GM18511 (cell line): ENCODE measurements at regions not wholly inside any gene's neighbourhood (a gene's known extent, or its start where the extent isn't known, plus 50 kb on each side); places are given as distances from the start of the nearest gene placed in this dataset.
A peak's percentile ranks its signal among the peaks of the same experiment; 100 is the strongest.
"Not testable (repeated sequence)": the region's sequence is repeated elsewhere in the genome, so short reads cannot be mapped to it uniquely, and the experiment has no call there.

ENCODE experiments used
- ATAC-seq: cut with Tn5 transposase; IDR thresholded peaks from one replicate; pipeline ENCODE4 v1.9.1; 2021; ENCODE audit warnings: mild to moderate bottlenecking, moderate library complexity; ENCODE audit not compliant: unreplicated experiment

DNA sequence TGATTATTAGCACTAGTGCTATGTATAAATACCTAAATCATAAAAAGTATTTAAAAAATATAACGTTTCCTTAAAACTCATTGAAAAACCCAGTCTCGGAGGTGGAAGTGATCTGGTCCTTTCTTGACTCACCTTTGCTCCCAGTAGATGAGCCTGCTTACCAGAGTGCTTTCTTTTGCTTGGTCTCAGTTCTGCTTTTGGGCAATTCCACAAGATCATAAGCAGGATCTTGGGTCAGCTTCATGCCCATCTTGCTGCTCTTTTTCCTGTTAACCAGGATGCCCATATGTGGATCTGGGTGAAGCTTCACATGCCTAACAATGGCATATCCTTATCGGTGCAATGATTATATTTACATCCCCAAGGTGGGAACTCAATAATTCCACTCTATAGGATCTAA, 332.1 kb upstream of the FAM98A start:
- ATAC-seq, result no peak

- peak; percentile 94 for ATAC-seq
Measured at GRCh38 chr2:33929467-33929866, 330.4 kb upstream of the FAM98A start.

- no peak for ATAC-seq
Measured at GRCh38 chr2:33927756-33928155, 328.7 kb upstream of the FAM98A start.

GRCh38 chr2:33925311-33925710, 326.2 kb upstream of the FAM98A start:
- ATAC-seq, result no peak

- ATAC-seq, result no peak
Measured at GRCh38 chr2:33924586-33925169, 325.6 kb upstream of the FAM98A start.

GRCh38 chr2:33917252-33917651, 318.2 kb upstream of the FAM98A start:
- no peak for ATAC-seq

- no peak for ATAC-seq
Measured at GRCh38 chr2:33913071-33913616, 314.0 kb upstream of the FAM98A start.

DNA sequence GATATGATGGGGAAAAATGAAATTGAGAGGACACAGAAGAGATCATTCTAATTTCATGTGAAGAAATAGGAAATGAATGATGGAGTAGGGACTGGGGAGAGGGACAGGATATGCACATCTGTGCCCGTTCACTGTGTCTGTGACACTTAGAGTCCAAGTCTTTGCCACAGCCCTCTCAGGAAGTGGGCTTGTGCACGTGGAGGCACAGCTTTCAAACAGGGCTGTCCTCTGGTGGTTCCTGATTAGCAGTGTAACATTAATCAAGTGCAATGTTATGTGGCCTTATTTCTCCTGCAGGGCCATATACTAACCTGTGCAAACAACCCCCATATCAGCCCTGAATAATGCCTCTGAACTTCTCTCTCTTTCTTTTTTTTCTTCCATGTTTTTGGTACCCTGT, 312.2 kb upstream of the FAM98A start:
- no peak for ATAC-seq

DNA sequence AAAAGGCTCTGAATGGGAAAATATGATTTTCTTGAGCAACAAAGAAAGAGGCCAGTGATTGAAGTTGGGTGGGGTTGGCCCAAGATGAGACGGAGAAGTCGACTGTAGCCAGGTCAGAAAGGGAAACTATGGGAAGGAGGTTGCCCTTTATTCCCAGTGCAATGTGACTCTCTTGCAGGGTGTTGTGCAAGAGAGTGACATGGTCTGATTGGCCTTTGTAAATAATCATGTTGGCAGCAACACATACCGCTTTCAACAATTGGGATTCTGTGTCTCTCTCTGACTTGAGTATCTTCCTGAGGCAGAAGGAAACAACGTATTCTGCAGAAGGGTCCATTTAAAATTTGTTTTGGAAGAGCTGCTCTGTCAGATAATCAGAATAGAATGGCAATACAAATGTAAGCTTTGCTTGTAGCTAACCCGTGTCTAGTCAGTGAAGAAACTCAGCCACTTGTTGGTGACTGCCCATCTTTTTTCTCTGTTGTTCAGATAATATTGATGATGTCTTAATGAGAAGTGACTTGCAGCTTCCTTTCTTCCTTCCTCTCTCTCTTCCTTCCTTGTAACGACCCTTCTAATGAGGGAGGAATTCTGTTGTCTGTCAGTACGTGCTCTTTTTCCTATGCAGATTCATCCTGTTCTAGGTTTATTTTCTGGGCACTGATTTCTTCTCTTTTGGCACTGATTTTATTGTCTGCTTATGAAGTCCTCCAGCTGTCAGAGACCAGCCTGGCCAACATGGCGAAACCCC, 311.0 kb upstream of the FAM98A start:
- ATAC-seq, result no peak

DNA sequence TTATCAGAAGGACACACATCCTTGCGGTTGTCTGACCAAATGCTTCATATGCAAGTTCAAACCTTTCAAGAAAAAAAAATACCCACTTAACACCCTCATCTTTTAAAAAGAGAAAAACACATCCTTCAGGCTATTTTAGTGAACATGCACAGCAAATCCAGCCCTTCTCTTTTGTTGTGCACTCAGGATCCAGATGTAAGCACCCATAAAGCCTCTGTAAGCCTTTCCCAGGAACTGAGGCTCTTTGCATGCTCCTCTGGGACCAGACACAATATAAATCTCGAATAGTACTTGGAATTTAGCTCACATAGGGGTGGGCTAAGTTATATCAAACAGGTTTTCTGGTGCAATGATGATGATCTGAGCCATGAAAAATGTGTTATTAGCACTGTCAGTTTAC, 308.8 kb upstream of the FAM98A start:
- no peak for ATAC-seq

GRCh38 chr2:33906129-33906528, 307.0 kb upstream of the FAM98A start:
- not testable (repeated sequence) for ATAC-seq

DNA sequence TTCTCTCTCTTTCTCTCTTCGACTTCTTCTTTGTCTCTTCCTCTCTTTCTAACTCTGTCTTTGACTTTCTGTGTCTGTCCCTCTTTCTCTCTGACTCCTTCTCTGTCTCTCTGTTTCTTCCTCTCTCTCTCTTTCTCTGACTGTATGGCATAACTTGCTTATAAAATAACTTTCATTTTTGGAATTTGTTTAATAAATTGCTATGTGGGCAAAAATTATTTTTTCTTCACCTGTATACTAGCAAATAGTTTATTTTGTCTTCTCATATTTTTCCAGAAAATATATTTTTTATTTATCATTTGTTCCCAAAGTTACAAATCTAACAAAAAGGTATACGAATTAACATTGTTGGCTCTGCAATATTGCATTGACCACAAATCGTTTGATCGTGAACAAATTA, 305.7 kb upstream of the FAM98A start:
- no peak for ATAC-seq

DNA sequence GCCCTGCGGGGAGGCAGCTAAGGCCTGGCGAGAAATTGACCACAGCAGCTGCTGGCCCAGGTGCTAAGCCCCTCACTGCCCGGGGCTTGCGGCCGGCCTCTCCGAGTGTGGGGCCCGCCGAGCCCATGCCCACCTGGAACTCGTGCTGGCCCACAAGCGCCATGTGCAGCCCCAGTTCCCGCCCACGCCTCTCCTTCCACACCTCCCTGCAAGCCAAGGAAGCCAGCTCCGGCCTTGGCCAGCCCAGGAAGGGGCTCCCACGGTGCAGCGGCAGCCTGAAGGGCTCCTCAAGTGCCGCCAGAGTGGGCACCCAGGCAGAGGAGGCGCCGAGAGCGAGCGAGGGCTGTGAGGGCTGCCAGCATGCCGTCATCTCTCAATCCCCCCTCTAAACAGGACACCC, 304.6 kb upstream of the FAM98A start:
- ATAC-seq, result no peak

- no peak for ATAC-seq
Measured at GRCh38 chr2:33903215-33903614, 304.1 kb upstream of the FAM98A start.

GRCh38 chr2:33900610-33901009, 301.5 kb upstream of the FAM98A start:
- no peak for ATAC-seq

DNA sequence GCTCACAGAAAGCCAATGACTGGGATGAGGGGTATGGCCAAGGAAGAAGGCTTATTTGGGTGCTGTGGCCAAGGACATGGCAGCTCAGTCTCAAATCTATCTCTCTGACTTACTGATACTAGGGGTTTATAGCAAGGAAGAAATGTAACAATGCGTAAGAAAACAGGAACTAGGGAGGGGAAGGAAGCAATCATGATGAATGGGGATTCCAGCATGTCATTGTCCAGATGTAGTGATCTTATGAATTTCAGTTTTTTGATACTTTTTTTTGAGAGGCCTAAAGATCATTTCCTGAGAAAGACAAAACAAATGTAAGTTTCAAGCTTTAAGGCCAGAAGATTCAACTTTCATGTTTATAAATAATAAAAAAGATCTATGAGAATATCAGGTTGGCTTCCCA, 298.6 kb upstream of the FAM98A start:
- ATAC-seq, result no peak

DNA sequence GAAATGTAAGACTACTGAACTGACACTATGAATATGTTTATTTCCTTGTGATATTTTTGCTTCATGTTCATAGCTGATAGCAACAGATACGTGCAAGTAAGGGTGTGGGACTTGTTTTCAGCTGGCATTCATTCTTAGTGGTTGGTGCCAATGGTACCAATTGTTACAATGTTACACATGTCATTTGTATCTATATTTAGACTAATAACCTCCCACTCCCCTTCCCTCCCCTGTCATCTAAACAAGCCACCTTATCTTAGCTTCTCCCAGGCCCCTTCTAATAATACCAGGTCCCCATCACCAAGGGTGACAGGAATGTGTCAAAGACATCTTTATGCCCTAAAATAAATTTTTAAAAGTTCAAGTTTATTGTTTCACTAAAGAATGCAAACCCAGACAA, 294.7 kb upstream of the FAM98A start:
- no peak for ATAC-seq

DNA sequence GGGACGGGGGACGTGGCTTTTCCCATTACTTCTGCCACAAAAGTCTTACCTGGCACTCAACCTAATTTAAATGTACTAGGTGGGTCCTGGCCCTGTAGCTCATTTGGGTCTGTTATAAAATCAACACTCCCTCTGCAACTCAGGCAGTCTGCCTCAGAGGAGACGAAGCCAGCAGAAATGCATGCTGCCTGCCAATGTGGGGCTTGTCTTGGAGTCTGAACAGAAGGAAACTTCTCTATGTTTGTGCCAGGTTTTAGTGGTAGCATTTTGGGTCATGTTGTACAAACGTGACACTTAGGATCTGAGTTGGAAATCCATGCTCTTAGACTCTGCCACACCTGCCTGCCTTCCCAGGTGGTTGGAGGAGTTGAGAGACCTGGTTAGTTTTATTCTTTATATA, 292.5 kb upstream of the FAM98A start:
- no peak for ATAC-seq

- ATAC-seq, result no peak
Measured at GRCh38 chr2:33890686-33891085, 291.6 kb upstream of the FAM98A start.

GRCh38 chr2:33877348-33878016, 278.4 kb upstream of the FAM98A start:
- ATAC-seq, result no peak

GRCh38 chr2:33873076-33873605, 274.0 kb upstream of the FAM98A start:
- ATAC-seq, result no peak
